NCI-H82 treated with DMSO at 0.1 percent for 48 hours (cell line): ENCODE measurements at regions not wholly inside any gene's neighbourhood (a gene's known extent, or its start where the extent isn't known, plus 50 kb on each side); places are given as distances from the start of the nearest gene placed in this dataset.
"Not testable (repeated sequence)": the region's sequence is repeated elsewhere in the genome, so short reads cannot be mapped to it uniquely, and the experiment has no call there.

Experiments
- DNase-seq: peaks from one replicate; lab custom pipeline; 2025; ENCODE audit not compliant: unreplicated experiment; lab: John Stamatoyannopoulos, UW

DNA sequence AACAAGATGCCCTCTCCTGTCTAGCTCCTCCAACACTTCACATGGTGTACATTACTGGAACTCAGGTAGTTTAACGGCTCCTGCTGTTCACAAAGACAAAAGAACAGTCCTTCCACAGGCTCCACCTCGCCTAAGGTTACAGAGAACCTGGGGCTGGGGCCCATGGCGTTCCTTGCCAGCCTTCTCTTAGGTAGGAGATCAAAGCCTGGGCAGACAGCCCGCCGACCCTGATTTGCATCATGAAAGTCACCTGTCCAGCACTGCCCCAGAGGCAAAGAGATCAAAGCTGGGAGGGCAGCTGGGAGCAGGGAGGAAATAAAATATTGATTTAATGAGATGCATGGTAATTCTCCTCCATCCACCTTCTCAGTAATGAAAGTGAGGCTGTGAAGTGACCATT is 115.0 kb upstream of the SLIT3 start:
- DNase-seq, result no peak

- no peak for DNase-seq
Measured at GRCh38 chr5:169415371-169415770, 114.4 kb upstream of the SLIT3 start.

DNA sequence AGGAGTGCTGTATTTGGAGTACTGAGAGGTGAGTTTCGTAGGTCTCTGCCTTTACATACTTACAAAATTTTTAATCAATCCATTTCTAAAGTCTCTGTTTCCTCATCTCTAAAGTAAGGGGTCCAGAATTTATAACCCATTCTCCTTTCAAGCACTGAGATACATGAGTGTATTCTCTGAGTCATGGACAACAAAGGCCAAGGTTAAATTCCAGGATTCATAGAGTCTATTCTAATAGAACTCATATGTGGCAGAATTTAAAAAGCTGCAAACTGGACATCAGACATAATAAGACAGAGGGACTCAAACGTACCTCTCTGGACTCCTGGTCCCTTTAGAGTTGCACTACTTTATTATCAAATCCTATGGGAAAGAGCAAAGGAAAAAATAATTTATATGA is 112.5 kb upstream of the SLIT3 start:
- DNase-seq, result no peak

- no peak for DNase-seq
Measured at GRCh38 chr5:169412831-169413230, 111.9 kb upstream of the SLIT3 start.

DNA sequence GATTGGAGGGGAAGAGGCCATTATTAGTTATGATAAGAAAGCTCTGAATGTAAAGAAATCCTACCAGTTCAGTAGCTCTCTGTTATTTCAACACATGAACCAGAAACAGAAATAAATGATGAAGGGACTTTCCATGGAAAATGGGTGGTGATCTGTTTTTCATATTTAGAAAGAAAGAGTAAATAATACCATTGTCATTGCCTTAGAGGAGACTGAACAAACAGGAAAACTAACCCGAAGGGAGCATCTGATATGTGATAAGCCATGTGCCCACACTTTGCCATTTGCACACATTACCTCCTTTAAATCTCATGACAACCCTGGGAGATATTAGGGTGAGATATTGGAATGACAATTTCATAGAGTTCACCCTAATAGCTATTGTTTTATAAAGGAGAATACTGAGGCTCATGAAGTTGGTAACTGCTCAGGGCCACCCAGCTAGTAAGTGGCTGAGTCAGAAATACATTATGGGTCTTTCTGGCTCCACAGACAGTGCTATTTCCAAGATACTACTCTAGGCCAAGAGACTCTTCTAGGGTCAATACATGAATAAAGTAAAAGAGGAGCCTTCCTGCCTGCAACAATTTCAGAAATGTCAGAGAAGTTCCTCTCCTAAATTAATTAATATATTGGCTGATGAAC is 111.0 kb upstream of the SLIT3 start:
- DNase-seq, result no peak

DNA sequence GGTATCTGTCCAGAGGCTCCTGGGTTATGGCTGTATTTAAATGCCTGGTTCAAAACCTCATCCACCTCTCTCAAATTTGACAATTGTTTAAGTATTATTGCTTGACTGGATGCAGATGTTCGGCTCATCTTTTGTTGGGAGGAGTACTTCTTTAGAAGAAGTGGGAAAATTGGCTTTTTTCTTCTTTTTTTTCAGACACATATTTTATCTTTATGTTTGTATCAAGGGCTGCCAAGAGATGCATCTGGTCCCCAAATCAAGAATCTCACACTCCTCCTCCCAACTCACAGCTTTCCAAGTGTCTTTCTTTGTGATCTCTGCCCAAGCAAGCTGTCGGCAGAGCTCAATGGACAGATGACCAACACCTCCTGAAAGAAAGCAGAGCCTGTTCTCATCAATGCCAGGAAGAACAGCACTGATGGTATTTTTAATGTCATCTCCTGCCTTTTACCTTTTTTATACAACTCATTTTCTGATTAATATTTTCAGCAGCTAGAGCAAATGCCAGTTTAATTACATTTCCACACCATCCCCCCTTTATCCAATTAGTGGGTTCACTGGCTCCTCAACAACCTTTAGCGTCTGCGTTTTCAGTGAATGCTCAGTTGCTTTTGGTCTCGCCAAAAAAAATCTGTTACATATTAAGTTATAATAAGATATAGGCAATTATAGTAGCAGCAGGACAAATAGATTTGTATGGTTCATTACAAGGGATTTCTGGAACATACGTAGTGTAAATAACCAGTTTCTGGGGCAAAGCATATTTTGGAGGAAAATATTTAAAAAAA is 110.3 kb upstream of the SLIT3 start:
- peak; percentile 41 for DNase-seq

GRCh38 chr5:169408731-169409130 is 107.8 kb upstream of the SLIT3 start:
- no peak for DNase-seq

DNA sequence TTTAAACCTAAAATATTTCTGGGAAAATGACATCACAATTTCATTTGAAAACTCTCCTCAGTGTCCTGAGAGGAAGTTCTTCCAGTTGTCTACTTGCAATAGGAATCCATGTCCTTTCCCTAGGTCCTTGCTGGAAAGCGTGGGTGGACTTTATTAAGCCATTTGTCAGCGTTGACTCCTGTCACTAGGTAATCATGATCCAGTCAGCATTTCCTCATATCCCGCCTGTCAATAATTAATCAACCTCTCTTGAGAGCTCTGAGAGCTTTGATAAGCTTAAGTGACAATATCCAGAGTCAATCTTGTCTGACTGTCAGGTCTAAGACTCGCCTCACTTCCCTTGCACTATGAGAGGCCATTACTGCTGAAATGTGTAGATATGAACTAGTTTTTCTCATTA is 107.2 kb upstream of the SLIT3 start:
- no peak for DNase-seq

GRCh38 chr5:169404223-169404622 is 103.3 kb upstream of the SLIT3 start:
- no peak for DNase-seq

- no peak for DNase-seq
Measured at GRCh38 chr5:169398515-169398914, 97.6 kb upstream of the SLIT3 start.

- no peak for DNase-seq
Measured at GRCh38 chr5:169395136-169395535, 94.2 kb upstream of the SLIT3 start.

- no peak for DNase-seq
Measured at GRCh38 chr5:169394371-169394770, 93.4 kb upstream of the SLIT3 start.

GRCh38 chr5:169393907-169394306 is 93.0 kb upstream of the SLIT3 start:
- DNase-seq, result no peak

- DNase-seq, result no peak
Measured at GRCh38 chr5:169390265-169390664, 89.3 kb upstream of the SLIT3 start.

DNA sequence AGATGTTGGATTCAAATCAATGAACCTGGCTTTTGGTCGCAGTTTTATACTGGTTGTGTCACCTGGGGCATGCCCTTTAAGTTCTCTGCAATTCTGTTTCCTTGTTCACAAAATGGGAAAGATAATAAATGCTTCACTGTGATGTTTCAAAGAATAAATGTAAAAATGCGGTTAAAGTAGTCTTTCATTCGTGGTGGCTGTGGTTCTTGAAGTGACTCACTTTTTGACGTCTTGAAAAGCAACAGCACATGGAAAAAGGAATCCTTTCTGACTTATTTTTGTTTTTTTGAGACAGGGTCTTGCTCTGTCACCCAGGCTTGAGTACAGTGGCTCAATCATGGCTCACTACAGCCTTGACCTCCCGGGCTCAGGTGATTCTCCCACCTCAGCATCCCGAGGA is 88.4 kb upstream of the SLIT3 start:
- no peak for DNase-seq

GRCh38 chr5:169385636-169386035 is 84.7 kb upstream of the SLIT3 start:
- no peak for DNase-seq

DNA sequence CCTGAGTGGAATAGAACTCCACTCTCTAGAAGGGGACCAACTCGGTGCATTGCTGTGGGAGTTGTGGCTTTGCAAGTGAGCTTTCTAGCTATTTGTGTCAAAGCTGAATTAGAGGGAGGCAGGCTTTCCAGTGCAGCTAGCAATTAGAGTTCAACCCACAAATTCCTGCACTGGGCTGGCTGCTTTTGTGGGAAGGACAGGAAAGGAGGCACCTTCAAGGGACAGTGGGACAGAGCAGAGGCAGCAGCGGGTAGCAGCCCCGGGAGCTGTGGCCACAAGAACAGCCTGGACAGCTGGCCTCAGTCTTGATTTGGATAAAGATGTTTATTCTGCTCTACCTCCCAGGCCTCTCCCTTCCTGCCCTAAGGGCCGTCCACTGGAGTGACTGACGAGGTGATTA is 83.7 kb upstream of the SLIT3 start:
- DNase-seq, result no peak

- DNase-seq, result no peak
Measured at GRCh38 chr5:169374761-169375160, 73.8 kb upstream of the SLIT3 start.

GRCh38 chr5:169374111-169374510 is 73.2 kb upstream of the SLIT3 start:
- no peak for DNase-seq

DNA sequence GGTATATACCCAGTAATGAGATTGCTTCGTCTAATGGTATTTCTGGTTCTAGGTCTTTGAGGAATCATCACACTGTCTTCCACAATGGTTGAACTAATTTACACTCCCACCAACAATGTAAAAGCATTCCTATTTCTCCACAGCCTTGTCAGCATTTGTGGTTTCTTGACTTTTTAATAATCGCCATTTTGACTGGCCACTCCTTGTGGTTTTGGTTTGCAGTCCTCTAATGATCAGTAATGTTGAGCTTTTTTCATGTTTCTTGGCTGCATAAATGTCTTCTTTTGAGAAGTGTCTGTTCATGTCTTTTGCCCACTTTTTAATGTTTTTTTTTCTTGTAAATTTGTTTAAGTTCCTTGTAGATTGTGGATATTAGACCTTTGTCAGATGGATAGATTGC is 70.9 kb upstream of the SLIT3 start:
- DNase-seq, result not testable (repeated sequence)

- no peak for DNase-seq
Measured at GRCh38 chr5:169369130-169369529, 68.2 kb upstream of the SLIT3 start.

GRCh38 chr5:169367861-169368260 is 66.9 kb upstream of the SLIT3 start:
- DNase-seq, result no peak

DNA sequence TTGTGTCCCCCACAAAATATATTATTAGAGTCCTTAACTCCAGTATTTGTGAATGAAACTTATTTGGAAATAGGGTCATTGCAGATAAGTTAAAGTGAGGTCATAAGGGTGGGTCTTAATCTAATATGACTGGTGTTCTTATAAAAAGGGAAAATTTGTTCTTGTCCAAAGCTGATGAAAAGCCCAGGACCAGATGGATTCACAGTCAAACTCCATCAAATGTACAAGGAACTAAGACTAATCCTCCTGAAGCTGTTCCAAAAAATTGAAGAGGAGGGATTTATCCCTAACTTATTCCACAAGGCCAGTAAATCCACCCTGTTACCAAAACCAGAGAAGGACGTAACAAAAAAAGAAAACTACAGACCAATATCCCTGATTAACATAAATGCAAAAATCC is 56.4 kb upstream of the SLIT3 start:
- DNase-seq, result no peak
